Right renal cortex interstitium (tissue), 3 donors: ENCODE measurements at regions not wholly inside any gene's neighbourhood (a gene's known extent, or its start where the extent isn't known, plus 50 kb on each side); places are given as distances from the start of the nearest gene placed in this dataset.
"Not testable (repeated sequence)": the region's sequence is repeated elsewhere in the genome, so short reads cannot be mapped to it uniquely, and the experiment has no call there.

Experiments
- DNase-seq, 3 donors: peaks; one replicate each; pipeline ENCODE4 v3.0.0-alpha.2; 2013; ENCODE audit warnings: low read depth in 3 of 3, low spot score in 2 of 3

DNA sequence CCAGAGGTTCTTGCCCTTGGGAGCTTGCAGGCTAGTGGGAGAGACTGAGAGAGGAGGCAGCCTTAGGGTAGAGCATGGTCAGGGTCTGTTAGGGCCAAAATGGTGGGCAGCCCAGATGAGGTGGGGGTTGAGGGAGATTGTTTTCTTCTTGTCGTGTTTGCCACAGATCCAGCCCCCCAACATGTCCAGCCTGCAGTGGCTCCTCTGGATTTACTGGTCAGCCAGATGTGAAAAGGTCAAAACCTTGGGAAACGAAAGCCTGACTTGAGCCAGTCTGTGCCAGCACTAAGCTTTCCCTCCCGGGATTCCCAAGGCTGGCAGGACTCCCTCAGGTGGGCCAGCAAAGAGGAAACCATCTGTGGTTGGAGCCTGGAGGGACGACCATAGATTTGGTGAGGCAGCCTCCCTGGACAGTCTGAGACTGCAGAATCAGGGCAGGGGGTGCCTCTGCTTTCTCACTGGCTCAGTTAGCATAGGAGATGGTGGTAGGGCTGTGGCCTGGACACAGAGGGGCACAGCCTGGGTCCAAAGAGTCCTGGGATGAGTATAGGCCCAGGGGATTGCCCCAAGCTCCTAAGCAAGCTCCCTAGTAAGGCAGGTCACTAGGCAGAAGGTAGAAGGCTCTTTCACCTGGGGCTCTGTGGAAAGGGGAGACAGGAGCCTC is 51.2 kb upstream of the PRR23C start:
- no peak for DNase-seq

DNA sequence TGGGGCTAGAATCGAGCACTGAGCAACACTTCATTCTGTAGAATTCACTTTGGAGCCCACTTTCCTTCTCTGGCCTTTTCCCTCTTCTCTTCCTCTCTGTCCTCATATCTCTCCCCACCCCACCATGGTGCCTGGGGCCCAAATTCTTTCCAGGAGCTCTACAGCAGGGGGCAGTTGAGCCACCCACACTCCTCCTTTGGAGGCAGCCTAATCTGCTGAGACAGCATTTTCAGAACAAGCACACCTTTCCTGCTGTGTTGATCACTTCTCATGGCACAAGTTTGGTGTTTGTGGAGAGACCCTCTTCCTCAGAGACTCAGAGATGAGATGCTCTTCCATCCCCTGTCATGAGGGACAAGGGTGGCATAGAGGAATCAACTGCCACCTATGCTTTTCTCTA is 52.0 kb upstream of the PRR23C start:
- no peak for DNase-seq

DNA sequence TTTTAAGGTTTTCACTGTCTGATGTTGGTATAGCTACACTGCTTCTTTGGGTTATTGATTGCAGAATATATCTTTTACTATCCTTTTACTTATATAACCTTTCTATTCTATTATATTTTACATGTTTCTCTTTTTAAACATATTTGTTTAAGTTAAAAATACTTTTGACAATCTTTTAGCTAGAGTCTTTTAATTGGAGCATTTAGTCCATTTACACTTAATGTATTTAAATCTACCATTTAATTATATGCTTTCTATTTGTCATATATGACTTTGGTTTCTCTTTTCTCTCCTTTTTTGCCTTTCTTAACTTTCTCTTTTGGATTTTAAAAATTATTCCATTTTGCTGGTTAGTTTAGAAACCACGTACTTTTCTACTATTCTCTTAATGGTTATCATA is 53.7 kb upstream of the PRR23C start:
- DNase-seq, result no peak

DNA sequence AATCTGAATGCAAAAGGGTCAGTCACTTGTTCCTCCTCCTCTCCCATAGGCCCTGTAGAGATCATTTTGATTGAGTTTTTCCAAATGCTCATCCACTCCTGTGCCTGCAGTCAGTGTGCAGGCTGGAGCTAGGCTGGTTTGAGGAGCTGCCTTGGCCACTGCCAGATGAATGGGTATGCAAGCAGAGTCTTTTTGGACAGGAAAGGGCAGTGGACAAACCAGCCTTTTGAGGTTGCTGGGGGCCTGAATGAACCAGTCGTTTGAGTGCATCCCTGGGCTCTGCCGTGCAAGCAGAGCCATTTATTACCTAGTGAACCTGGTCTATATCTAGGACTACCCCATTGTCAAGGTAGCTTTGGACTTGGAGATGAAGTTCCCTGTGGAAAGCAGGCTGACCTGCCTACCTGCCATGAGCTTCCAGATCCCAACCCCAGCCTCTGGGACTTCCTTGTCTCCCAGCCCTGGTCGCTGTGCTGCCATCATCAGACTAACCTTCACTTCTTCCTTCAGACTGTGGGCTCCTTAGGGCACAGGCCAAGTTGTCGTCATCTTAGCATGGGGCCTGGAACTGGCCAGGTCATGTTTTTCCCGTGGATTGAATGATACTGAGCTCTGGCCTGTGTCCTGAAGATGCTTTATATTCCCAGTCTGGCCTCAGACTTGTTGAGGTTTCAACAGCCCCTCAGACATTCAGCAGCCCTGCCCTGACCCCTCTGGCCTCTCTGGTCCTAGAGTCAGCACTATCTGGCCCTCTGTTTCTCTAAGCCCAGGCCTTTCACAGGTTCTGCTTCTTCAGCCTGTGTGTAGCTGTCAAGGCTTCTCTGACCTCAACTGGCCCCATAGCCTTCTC is 55.5 kb upstream of the PRR23C start:
- DNase-seq, result no peak

DNA sequence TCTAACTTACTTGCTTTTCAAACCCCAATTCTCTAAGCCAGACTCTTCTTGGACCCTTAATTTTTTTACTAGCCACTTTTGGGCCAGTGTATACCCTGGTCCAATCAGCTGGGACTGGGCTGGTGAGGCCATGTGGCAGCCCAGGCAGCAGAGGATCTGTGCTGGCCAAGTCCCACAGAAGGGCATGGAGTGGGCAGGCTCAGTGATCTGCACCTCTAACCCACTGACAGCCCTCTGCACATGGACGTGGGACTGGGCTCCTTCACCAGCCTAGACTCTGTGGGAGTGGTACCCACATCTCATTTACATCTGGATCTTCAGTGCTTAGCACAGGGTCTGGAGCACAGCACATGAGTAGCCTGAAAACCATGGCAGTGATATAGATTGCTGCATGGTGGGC is 56.1 kb upstream of the PRR23C start:
- no peak for DNase-seq

DNA sequence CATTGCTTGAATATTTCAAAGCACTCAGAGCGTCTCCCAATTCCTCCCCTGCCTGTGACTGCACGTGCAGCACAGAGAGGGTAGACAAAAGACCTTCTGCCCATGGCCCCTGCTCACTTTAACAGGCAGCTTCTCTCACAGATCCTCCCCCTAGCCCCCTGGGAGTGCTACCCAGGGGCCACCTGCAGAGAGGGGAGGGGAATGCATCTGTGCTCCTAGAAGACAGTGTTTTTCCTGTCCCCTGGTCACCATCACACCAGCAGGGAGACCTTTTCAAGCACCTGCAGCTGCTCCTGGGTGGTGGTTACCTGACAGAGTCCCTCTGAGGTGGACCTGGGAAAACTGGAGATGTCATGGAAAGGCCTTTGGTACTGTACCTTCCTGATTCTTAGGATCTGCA is 56.7 kb upstream of the PRR23C start:
- DNase-seq, result no peak

DNA sequence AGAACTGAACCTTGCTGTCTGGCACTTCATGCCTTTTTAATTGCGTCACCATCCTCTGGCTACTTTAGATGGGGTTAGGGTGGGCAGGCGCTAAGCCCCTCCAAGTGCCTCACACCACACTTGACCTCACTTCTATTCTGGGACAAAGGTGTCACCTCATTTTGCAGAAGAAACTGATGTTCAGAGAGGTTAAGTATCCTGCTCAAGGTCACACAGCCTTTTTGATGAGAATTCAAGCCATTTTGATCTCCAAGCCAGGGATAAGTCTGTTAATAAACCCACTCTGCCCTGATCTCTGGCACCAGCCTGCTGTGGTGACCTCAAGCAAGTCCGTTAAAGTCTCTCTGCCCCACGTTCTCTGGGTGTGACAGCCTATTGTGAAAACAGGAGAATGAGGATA is 58.8 kb upstream of the PRR23C start:
- no peak for DNase-seq

DNA sequence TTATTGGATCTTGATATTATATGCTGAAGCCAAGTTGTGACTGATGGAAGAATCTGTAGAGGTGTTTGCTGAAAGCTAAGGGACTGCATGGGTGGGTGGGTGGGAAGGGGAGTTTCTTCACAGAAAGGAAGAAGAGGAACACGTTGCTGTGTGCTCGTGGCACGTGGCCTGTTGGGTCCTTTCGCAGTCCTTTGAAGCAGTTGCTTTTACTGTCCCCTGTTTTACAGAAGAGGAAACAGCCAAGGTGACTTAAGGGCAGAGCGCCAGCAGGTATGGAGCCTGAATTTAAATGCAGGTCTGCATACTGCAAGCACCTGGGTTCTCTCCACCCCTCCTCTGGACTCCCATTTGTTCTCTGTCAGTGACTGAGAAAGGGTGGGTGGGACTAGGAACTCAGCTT is 59.4 kb upstream of the PRR23C start:
- DNase-seq, result no peak

DNA sequence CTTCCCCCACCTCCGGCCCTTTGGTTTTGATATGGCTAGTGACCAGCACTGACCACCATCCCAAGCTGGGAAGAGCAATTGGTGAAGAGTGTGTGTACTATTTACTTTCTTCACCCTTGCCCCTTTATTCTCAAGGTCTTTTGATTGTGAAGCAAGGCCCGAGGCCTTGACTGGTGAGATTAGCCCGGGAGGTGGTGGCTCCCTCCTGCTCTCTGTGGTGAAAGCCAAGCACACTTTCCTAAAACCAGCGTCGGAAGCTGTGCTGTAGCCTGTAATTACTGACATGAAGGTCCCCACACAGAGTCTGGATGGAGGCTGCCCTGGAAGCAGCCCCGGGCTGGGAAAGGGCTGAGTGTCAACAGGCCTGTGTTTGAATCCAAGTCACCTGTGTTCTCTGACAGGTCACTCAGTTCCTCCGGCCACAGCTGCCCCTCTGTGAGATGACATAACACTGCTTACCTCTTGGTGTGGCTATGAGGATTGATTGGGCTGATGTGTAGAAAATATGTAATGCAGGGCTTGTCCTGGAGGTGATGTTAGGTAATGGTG is 60.5 kb upstream of the PRR23C start:
- no peak for DNase-seq

DNA sequence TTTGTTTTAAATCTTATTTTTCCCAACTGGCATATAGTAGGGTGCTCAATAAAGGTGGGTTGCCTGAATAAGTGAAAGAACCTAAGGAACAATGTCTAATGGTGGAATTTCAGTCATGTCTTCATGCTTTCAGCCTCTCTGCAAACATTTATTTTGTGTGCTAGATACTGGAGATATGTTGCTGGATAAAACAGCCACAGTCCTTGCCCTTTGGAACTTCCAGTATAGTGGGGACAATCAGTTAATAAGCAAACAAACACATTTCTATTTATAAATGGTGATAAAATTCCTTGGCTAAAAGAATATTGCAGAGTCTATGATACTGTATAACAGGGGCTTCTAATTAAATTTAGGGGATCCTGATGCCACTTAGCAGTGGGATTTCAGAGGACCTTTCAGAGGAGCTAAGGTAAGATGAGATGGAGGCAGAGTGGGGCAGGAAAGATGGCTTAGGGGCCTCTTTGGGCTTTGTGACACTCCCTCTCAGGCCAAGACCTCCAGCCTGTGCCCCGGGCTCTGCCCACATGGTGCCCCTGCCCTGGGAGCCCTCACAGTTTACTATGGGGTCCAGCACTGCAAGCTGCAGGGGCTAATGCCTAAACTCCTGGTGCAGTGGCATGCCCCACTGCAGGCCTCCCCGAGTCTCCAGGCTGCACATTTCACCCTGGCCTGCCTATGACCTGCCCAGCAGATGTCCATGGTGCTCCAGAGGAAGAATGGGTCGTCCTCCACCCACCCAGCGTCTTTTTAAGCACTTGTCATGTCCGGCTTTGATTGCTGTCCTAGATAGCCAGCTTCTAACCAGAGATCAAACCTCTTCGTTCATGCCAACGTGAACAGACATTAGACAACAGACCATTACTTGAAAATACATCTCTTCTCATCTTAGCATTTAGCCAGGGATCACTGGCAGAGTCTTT is 61.6 kb upstream of the PRR23C start:
- no peak for DNase-seq

DNA sequence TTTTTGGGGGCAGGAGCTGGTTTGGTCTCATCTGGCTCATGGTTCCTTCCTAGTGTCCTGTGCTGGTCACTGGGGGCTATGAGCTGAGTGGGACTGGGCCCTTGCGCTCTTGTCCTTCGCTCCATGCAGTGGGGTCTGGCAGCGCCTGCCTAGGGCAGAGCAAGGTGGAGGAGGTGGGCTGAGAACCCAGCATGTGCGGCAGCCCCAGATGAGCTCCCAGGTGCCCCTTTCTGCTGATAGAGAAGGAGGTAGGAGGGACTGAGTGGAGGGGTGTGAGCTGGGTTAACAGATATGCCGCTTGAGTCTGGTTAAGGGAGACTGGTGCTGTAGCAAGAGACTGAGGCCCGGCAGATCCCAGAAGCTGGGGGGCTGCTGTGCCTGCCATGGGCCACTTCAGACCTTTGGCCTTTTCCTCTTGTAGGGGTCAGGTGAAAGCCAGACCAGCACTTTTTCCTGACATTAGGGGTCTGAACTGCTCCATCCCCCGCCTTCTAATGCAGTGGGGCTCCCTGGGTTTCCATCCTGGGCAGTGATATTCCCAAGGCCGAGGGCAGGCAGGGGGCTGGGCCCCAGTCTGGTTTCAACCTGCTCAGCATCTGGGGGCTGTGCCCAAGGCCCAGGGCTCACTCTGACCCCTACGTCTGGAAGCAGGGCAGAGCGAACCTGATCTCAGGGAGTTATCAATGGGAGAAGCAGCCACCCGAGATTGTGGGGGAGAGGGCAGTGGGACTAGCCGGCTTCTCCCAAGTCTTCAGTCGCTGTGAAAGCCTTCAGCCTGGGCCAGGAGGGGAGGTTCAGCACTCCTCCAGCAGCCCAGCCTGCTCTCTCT is 62.9 kb upstream of the PRR23C start:
- DNase-seq, result no peak

DNA sequence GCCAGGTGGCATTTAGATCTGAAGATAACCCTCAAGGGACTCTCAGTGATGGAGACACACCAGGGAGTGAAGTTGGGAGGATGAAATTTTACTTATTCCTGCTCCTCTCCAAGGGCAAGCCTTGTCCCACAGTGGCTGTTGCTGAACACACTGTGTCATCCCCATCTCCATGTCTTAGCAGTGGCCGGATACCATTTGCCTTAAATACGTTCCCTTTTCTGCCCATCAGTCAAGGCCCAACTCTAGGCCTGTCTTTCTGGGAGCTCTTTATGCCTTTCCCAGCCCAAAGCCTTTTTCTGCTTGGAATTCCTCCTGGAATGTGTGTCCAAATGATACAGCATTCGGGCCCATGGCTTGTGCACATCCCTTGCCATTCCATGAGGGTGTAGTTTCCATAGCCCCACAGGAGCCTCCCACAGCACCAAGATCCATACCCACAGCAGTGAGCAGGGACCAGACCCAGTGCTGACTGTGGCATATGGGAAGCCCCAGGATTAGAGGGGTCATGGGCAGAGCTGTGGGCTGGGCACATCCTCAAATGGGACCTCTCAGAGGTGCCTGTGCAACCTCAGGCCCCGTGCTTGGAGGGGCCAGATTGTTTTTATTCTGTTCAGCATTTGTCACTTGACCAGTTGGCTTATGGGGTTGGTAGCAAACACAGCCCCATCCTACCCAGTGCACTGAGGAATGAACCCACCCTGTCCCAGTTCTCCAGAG is 63.7 kb upstream of the PRR23C start:
- no peak for DNase-seq

DNA sequence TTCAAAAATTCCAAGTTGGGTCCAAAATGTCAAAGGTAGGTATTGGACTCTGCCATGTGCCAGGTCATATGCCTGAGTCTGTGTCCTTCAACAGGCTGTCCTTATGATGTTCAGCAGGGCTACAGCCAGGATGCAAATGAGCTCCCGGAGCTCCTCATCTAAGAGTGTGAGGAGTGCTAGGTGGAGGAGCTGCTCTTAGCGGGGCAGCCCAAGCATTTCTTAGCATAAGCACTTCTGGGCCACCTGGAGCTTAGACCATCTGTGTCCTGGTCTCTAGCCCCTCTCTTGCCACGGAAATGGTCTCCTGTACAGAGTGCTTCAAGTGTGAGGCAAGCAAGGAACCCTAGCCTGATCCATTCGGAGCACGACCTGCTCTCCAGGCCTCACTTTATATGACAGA is 64.6 kb upstream of the PRR23C start:
- no peak for DNase-seq

DNA sequence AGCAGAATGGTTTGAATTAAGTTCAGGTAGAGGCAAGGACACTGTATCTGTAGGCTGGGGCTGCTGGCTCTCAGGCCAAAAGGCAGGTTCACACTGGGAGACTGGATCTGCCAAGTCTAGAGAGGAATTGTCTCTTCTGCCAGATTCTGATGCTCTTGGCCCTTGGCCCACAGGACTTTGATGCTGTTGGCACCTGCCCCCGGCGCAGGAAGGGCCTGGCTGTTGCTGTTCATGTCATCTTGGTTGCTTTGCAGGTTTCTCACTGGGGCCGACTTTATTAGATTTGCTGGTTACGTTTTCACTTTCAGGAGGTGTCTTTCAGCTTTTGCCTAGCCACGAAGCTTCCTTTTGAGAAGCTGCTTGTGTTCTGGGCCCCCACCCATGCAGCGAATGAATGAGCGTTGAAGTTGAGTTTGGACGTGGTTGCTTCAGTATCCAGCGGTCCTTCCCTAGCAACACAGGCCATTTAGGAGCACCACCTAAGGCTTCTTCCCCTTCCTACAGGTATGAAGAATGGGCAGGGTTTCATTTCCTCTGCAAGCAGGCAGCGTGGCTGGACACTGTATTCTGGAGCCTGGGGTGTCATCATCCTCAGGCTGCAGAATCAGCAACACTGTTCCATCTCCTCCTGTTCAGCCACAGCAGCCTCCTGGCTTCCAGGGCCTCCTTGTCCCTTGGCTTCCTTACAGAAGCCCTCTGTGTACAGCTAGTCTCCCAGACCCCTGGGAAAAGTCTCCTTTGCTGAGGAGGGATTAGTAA is 65.6 kb upstream of the PRR23C start:
- no peak for DNase-seq

DNA sequence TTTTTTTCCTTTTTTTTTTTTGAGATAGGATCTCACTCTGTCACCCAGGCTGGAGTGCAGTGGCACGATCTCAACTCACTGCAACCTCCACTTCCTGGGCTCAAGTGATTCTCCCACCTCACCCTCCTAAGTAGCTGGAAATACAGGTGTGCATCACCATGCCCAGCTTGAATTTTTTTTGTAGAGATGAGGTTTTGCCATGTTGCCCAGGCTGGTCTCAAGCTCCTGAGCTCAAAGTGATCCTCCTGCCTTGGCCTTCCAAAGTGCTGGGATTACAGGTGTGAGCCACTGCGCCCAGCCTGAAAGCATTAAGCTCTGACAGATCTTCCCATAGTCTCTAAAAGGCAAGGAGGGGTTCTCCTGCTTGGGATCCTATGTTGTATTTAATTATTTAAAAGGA is 66.2 kb upstream of the PRR23C start:
- not testable (repeated sequence) for DNase-seq

DNA sequence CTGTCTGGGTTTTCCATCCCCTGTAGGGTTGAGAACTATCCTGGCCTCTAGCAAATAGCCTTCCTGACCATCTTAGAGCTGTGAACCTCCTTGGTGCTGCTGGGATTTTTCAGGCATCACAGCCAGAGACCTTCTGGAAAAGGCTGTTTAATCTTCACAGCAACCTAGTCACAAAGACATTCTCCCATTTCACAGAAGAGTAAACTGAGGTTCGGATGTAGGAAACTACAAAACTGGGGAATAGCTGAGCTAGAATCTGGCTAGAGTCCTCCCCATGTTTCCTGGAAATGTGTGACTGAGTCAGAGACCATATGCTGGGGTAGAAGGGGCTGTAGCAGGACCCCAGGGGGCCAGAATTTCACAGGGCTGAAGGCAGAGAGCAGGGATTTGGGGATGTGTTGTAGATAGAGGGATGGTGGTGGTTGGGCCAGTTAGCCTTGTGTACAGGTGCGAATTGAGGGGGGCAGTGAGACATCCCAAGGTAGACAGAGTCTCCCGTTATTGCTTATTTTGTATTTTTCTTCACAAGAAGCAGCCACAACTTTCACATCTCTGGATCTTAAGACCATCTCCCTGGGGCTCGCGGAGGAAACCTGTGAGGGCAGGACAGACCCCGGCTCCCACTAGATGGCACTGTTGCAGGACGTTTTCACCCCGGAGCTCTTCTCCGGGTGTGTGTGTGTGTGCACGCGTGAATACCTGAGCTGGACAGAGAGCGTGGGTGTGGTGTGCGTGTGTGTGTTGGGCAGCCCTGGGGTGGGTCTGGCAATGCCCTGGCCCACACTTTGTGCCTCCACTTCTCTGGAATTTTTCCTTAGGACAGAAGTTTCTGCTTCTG is 66.9 kb upstream of the PRR23C start:
- DNase-seq, result no peak

DNA sequence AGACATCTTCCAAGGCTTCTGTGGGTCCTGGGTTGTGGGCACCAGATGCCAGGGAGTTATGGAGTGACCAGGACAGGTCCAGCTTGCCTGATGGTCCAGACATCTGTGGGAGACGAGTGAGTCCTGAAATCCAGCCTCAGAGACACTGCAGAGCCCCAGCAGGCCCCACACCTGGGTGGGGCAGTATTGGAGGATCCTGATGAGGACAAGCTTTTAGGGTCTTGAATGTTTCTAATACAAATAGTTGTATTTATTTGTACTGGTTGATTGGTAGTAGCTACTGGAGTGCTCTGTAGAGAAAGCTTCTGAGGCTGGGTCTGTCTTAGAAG is 67.5 kb upstream of the PRR23C start:
- no peak for DNase-seq
